GM12864 (cell line): ENCODE measurements at regions not wholly inside any gene's neighbourhood (a gene's known extent, or its start where the extent isn't known, plus 50 kb on each side); places are given as distances from the start of the nearest gene placed in this dataset.

Experiments used
- DNase-seq: peaks from one replicate; pipeline ENCODE4 v3.0.0-alpha.2; 2011; ENCODE audit warnings: low read depth
- H3K4me3 ChIP-seq: 2 replicates; pipeline ENCODE4 v1.5.1; 2011; ENCODE audit warnings: mild to moderate bottlenecking, low read depth, low read length, control low read depth
- TF ChIP-seq, protein P1 (sequence below): IDR thresholded peaks from 2 replicates; pipeline ENCODE4 v1.5.1; 2011; ENCODE audit warnings: low read depth, mild to moderate bottlenecking, moderate library complexity, low read length, control low read depth, inconsistent platforms; ENCODE audit errors: missing control alignments

DNA sequence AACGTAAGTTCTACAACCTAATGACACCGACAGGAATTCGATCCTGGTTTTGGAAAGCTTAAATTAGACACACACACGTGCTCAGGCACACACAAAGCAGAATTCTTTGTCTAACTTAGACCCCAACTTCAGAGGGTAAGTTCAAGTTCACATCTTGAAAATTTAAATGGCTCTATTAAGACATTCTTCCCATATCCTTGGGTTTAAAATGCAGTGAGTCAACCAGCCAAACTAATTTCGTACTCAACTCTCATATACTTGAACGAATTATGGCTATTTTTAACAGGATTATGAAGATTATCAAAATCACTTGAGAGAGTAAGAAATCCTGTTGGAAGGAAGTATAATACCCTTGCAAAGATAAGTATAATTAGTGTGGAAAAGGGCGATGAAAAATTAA lies 53.2 kb upstream of the ARL4C start:
- TF ChIP-seq, protein P1, sequence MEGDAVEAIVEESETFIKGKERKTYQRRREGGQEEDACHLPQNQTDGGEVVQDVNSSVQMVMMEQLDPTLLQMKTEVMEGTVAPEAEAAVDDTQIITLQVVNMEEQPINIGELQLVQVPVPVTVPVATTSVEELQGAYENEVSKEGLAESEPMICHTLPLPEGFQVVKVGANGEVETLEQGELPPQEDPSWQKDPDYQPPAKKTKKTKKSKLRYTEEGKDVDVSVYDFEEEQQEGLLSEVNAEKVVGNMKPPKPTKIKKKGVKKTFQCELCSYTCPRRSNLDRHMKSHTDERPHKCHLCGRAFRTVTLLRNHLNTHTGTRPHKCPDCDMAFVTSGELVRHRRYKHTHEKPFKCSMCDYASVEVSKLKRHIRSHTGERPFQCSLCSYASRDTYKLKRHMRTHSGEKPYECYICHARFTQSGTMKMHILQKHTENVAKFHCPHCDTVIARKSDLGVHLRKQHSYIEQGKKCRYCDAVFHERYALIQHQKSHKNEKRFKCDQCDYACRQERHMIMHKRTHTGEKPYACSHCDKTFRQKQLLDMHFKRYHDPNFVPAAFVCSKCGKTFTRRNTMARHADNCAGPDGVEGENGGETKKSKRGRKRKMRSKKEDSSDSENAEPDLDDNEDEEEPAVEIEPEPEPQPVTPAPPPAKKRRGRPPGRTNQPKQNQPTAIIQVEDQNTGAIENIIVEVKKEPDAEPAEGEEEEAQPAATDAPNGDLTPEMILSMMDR: no peak
- no peak for DNase-seq

DNA sequence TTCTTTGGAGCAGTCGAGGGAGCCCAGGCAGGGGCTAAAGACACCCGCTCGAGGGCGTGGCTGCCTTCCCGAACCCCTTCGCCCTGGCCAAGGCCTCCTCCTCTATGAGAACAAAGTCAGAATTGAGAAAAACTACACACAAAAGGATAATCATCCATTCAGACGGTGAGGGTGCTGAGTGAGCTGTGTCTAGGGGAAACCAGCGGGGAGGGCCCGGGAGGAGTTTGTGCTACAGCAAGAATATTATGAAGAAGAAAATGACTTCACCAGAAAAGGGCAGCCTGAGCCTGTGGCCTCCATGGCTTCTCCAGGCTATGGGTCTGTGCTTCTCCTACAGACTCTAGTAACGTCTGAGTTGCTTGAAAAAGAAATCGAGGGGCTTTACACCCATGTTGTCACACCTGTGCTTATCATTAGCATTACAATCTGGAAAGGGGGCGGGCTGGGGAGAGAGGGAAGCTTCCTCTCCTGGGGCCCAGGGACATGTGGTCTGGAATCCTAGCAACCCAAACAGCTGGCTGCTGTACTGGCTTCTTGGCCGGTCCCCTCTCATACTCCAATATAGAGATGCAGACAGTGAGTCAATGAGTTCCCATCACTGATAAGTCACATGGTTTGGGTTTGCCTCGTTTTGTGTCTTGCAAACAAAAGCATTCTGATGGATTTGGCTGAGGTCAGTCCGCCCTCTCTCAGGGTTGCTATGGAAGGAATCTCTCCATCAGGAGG lies 52.0 kb upstream of the ARL4C start:
- DNase-seq: no peak
- TF ChIP-seq, protein P1: no peak
- H3K4me3 ChIP-seq: no peak overlapping the region

More for the DNA sequence above, 53.2 kb upstream of the ARL4C start:
- H3K4me3 ChIP-seq: no peak overlapping the region

DNA sequence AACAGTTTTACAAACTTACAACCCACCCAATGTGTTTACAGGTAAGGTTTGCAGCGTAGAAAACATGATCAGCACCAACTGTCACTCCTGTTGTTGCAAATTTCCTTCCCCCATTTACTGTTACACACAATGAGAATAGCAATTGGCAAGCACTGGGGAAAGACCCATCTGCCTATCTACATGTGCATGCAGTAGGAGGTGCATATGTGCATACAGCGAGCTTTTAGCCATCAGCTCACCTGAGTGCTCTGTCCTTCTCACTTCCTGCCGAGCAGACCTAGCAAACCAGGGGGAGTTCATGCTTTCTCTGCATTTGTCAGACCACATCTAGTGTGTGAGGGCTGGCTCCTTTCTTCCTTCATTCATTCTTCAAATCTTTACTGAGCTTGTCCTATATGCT lies 49.9 kb upstream of the ARL4C start:
- no peak for DNase-seq
- no peak overlapping the region for H3K4me3 ChIP-seq

More for the DNA sequence above, 49.9 kb upstream of the ARL4C start:
- TF ChIP-seq, protein P1: no peak
